Kidney epithelial cell (primary cell): ENCODE measurements at regions not wholly inside any gene's neighbourhood (a gene's known extent, or its start where the extent isn't known, plus 50 kb on each side); places are given as distances from the start of the nearest gene placed in this dataset.

Experiments used
- DNase-seq: peaks from one replicate; pipeline ENCODE4 v3.0.0-alpha.2; 2010; ENCODE audit warnings: low read depth
- H3K27me3 ChIP-seq: 2 replicates; pipeline ENCODE4 v1.6.0; 2011; ENCODE audit warnings: low read length; ENCODE audit not compliant: control insufficient read depth, insufficient read depth
- H3K36me3 ChIP-seq: 2 replicates; pipeline ENCODE4 v1.5.1; 2011; ENCODE audit warnings: low read length; ENCODE audit not compliant: control insufficient read depth, insufficient read depth
- H3K4me3 ChIP-seq: 2 replicates; pipeline ENCODE4 v1.5.1; 2011; ENCODE audit warnings: low read depth, mild to moderate bottlenecking, control low read depth, low read length
- CTCF ChIP-seq: IDR thresholded peaks from 2 replicates; pipeline ENCODE4 v1.5.1; 2011; ENCODE audit warnings: mild to moderate bottlenecking, moderate library complexity, low read length, control low read depth, inconsistent platforms; ENCODE audit not compliant: insufficient read depth, poor library complexity, severe bottlenecking

- no peak overlapping the region for H3K4me3 ChIP-seq
- TF ChIP-seq CTCF: no peak
- no peaks in the 10 kb centered on the region for H3K36me3 ChIP-seq
- no peaks in the 10 kb centered on the region for H3K27me3 ChIP-seq
- no peak for DNase-seq
Observed at GRCh38 chr6:166737261-166737660, 110.2 kb upstream of the RPS6KA2 start.

GRCh38 chr6:166736634-166737033 lies 109.6 kb upstream of the RPS6KA2 start:
- Histone ChIP-seq H3K27me3 (no peaks in the 10 kb centered on the region), H3K4me3 (no peak overlapping the region), H3K36me3 (no peaks in the 10 kb centered on the region)
- no peak for TF ChIP-seq CTCF
- DNase-seq: peak; percentile 77

- TF ChIP-seq CTCF: no peak
- H3K36me3 ChIP-seq: no peaks in the 10 kb centered on the region
- H3K4me3 ChIP-seq: no peak overlapping the region
- DNase-seq: no peak
- no peaks in the 10 kb centered on the region for H3K27me3 ChIP-seq
Observed at GRCh38 chr6:166733900-166734299, 106.8 kb upstream of the RPS6KA2 start.

DNA sequence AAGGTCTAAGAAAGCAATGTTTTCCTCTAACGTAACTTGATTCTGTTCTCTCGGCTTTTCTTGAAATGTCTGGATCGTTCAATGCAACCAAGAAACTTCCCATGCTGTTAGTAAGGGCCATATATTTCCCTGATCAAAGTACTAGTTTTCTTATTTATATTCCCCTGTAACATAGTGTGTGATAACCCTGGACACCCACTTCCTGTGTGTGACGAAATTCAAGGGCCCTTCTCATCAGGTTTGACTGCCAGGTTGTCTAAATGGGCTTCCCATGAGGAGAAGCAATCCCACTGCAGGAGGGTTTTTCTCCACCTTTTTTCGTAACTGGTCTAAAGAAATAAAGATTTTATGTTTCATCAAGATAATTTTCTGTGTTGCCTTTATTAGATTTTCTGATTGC lies 102.6 kb upstream of the RPS6KA2 start:
- Histone ChIP-seq H3K4me3 (no peak overlapping the region), H3K27me3 (no peaks in the 10 kb centered on the region), H3K36me3 (no peaks in the 10 kb centered on the region)
- no peak for TF ChIP-seq CTCF
- DNase-seq: no peak

- Histone ChIP-seq H3K27me3 (no peaks in the 10 kb centered on the region), H3K4me3 (no peak overlapping the region), H3K36me3 (no peaks in the 10 kb centered on the region)
- no peak for DNase-seq
- TF ChIP-seq CTCF: no peak
Observed at GRCh38 chr6:166728884-166729530, 102.0 kb upstream of the RPS6KA2 start.

DNA sequence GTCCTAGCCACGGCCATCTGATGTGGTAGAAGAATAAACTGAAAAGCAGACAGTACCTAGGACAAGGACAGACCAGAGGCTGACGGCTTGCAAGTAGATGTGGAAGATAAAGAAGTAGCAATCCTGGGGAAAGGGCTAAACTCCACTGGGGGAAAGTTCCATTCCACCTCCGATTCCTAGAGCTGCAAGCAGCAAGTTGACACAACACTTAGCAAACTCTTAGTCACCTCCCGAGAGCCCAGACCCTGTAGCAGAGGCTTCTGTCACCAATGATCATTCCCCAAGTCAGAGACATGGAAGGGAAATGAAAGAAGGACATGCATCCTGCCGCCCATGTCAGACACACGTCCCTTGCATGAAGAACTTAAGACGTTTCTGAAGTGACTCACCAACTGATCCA lies 99.2 kb upstream of the RPS6KA2 start:
- H3K27me3 ChIP-seq: no peaks in the 10 kb centered on the region
- DNase-seq: no peak
- H3K4me3 ChIP-seq: no peak overlapping the region
- H3K36me3 ChIP-seq: no peaks in the 10 kb centered on the region
- no peak for TF ChIP-seq CTCF
